Stimulated activated CD4-positive, alpha-beta T cell treated with anti-CD3 and anti-CD28 coated beads, Interleukin-12 subunit alpha, Interleukin-12 subunit beta, amount 100 ng/mL, for 24 hours (primary cell): ENCODE measurements at regions not wholly inside any gene's neighbourhood (a gene's known extent, or its start where the extent isn't known, plus 50 kb on each side); places are given as distances from the start of the nearest gene placed in this dataset.
"Not testable (repeated sequence)": the region's sequence is repeated elsewhere in the genome, so short reads cannot be mapped to it uniquely, and the experiment has no call there.

Source experiments
- DNase-seq, 2 experiments: peaks; one replicate each; pipeline ENCODE4 v3.0.0-alpha.2; 2020; ENCODE audit warnings: low read depth in 2 of 2

GRCh38 chr22:26804911-26805539 is 147.6 kb downstream of the MIAT start:
- DNase-seq: no peak

DNA sequence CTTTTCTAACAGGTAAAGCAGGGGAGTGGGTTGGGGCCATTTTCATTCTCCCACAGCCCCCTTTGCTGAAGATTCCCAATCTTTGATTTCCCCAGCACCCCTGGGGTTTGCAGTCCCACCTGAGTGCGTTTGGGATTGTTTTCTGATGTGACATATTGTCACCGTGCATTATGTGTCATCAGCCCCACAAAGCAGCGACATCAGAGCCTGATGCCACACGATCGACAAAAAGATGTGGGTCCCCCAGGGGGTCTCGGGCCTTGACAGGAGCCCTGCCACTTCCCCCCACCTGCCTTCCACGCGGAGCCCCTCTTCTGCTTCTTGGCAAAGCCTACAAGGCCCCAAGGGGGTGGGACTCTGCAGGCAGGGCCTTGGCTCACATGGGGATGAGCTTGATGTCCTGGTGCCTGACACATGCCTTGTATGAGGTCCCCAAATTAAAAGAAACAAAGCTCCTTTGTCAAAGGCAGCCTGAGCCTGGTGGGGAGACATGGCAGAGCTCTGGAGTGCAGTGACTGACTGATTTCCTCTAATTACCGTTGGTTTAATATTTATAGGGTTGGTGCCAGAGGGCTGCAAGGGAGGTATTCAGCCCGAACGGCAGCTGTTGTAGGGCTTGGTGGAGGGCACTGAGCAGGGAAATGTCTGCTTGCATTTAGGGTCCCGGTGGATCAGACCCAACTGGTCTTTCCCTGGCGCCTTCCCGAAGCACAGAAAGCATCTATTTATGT is 149.2 kb downstream of the MIAT start:
- no peak for DNase-seq

GRCh38 chr22:26811647-26811992 is 154.2 kb downstream of the MIAT start:
- DNase-seq: no peak

- no peak for DNase-seq
These were observed 155.3 kb downstream of the MIAT start for GRCh38 chr22:26812731-26813130.

DNA sequence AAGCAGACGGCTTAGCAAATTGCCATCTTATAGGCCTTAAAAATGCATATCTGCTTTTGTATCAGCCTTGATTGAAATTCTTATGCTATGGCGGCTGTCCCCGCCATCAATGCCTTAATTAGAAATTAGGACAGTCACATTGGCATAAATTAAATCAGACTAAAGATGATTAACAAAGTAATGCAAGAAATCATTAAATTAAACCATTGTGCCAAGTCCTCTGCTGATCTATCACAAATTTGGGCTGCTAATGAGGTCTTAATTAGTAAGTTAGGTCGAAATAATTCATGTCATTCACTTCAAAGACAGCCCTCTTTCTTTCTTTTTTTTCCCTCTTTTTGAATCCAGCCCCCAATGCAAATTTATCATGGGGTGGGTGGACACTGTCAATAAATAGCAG is 159.3 kb downstream of the MIAT start:
- no peak for DNase-seq

DNA sequence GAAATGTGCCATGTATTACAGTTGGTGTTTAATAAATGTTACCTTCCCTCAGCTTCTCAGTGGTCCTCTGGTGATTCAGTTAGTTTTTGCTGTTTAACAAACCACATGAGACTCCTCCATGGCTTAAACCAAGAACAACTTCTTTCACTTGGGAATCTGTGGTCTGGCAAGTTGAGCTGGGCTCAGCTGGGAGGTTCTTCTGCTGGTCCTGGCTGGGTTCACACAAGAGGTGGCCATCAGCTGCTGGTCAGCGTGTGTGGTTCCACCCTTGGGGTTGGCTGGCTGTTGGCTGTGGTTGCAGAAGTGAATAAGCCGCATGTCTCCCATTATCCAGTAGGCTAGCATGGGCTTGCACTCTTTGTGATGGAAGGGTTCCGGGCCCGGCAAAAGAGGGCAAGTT is 160.5 kb downstream of the MIAT start:
- DNase-seq: no peak

DNA sequence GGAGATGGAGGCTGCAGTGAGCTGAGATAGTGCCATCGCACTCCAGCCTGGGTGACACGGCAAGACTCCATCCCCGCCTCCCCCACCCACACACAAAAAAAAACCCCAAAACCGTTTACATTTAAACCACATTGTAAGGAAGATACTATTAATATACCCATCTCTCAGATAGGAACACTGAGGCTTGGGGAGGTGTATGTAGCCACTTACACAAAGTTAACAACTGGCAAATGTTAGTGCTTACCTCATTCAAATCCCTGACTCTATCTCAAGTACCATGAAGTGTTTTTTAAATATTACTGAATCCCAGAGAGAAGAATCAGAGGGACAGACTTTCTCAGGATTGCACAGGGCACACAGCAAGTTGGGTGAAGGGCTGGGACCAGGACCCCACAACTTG is 164.5 kb downstream of the MIAT start:
- DNase-seq: no peak

DNA sequence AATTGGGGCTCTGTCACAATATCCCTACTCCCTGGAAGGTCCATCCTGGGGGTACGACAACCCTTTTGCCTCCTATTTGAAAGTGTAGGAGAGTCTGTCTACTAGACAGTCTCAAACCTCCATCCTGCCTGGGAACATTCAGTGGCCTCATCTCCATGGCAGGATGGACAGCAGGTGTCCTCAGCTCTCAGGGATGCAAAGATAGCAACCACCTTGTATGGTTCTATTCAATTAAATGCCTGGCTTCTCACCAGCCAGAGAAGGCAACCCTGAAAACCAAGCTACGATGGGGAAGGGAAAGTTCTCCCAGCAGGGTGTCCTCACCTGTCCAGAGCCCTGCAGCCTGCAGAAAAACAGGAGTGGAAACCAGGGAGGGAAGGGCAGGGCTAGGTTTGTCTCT is 164.9 kb downstream of the MIAT start:
- DNase-seq: no peak

DNA sequence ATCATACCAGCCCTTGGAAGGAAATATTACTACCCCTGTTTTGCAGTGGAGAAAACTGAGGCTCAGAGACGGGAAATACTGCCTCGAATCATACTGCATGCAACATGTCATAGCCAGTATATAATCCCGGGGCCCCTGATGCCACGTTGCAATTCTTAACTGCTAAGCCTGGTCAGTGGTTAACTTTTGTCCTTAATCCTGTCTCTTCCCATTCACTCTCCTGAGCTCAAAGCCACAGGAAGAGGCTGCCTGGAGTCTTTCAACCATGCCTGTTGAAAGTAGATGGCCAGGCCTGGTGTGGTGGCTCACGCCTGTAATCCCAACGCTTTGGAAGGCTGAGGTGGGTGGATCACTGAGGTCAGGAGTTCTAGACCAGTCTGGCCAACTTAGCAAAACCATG is 166.6 kb downstream of the MIAT start:
- no peak for DNase-seq

DNA sequence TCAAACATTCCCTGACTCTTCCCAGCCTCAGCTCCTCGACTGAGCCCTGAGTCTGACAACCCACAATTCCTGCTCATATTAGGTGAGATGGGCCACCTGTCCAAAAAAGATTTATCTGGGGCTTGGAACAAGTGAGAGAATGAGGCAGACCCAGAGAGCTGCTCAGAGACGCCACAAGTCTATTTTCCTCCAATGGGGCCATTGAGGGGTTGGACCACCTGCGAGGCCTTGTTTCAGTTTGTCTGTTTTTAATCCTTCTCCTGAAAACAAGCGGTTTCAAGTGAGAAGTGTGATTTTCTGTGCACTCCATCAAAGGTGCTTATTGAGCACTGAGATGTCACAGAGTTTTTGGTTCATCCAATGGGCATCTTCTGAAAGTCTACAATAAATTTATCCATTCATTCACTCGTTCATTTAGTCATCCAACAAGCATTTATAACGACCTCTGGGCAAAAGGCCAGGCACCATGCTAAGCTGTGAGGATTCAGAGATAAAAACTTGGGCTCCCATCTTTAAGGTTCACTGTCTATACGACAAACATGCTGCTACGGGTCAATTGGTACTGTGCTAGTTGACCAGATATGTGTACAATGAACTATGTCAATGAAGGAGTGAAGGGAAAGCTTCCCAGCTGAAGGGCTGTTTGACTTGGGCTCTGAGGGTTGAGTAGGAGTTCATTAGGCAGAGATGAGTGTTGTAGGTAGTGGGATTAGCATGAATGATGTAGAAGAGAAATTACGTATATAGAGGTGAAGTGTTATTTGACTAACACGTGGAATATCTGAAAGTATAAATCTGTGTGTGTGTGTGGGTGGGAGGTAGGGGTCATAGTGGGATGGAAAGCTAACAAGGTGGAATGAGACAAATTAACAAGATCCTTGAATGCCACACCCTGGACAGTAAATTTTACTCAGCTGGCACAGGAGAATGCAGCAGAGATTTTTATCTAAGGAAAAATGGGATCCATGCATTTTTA is 168.9 kb downstream of the MIAT start:
- no peak for DNase-seq

DNA sequence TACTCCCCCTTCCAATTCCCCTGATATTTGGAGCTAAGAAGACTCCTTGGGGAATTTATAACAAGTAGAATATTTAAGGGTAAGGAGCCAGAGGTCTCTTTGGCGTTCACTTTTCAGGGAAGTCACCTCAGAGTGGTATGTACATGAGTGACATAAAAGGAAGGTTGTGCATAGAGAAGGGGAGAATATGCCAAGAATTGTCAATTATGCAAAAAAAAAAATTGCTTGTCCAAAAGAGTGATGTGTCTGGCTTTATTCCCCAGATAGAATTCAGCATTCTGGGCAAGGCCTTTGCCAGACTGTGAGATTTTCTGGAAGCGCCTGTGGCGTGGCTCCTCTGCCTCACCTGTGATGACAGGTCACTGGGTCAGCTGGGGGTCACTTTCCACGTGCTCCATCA is 170.2 kb downstream of the MIAT start:
- DNase-seq: no peak

DNA sequence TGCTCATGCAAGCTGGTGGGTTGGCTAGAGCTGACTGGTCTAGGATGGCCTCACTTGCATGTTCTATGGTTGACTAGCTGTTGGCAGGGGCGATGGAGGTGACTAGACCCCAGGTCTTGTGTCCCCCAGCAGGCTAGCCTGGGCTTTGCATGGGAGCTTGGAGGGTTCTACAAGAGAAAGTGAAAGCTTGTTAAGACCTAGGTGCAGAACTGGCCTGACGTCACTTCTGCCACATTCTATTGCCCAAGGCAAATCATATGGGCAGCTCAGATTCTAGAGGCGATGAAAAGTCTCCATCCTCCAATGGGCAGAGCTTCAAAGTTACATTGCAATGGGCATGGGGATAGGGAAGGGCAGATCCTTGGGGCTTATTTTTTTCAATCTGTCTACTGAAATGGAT is 170.9 kb downstream of the MIAT start:
- DNase-seq: no peak

DNA sequence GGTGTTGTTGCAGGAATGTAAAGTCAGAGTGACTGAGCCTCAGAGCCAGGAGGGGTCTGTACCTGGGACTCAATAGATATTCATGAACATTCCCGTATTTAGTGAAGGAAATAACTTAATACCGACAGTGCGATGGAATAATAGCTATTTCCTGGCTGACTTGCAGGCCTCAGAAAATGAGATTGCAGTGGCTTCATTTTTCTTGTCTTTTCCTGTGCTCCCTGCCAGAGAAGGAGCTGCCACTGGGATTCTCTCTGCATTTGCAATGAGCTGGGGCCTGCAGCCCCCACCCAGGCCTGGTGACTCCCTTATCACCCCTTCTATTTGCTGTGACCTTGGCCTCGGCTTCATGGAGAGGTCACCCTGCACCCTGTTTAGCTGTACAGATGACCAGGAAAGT is 173.4 kb downstream of the MIAT start:
- DNase-seq: no peak

- no peak for DNase-seq
These were observed 177.6 kb downstream of the MIAT start for GRCh38 chr22:26835023-26835422.

- DNase-seq: peak; percentile 4 to 58
These were observed 178.6 kb downstream of the MIAT start for GRCh38 chr22:26835929-26836528.

GRCh38 chr22:26837784-26838470 is 180.5 kb downstream of the MIAT start:
- DNase-seq: no peak

- DNase-seq: no peak
These were observed 181.1 kb downstream of the MIAT start for GRCh38 chr22:26838471-26838825.

DNA sequence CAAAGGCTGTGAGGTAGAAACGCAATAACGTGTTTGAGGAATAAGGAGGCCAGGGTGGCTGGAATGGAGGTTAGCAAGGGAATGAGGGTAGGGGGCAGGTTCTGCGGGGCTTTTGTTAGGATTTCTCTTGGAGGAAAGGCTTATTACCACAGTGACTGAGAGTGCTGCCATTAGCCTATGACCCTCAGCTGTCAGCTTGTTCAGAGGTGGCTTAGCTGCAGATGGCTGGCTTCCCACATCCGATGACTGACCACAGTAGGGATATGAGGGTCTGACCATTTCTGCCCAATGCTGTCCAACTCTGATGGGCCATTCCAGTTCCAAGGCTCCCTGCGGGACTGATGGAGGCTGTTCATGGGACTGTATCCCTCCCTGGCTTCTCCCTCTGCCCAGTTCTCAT is 181.8 kb downstream of the MIAT start:
- no peak for DNase-seq

GRCh38 chr22:26840770-26841169 is 183.4 kb downstream of the MIAT start:
- DNase-seq: not testable (repeated sequence)

DNA sequence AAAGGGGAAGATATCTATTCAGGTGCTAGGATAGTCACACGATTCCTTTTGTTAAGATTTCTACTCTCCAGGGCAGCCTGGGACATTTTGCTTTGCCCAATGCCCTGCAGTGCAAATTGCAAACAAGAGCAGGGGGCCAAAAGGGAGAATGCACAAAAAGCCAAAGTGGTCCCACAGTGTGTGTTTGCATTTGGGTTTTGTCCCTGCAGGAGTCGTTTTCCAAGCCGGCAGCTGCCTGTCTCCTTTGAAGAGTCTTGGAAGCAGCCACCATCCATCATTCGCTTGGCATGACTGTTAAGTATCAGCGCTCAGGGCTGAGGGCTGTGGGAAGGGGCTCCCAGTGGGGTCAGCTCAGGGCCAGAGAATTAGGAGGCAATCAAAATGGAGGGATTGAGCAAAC is 184.7 kb downstream of the MIAT start:
- no peak for DNase-seq

DNA sequence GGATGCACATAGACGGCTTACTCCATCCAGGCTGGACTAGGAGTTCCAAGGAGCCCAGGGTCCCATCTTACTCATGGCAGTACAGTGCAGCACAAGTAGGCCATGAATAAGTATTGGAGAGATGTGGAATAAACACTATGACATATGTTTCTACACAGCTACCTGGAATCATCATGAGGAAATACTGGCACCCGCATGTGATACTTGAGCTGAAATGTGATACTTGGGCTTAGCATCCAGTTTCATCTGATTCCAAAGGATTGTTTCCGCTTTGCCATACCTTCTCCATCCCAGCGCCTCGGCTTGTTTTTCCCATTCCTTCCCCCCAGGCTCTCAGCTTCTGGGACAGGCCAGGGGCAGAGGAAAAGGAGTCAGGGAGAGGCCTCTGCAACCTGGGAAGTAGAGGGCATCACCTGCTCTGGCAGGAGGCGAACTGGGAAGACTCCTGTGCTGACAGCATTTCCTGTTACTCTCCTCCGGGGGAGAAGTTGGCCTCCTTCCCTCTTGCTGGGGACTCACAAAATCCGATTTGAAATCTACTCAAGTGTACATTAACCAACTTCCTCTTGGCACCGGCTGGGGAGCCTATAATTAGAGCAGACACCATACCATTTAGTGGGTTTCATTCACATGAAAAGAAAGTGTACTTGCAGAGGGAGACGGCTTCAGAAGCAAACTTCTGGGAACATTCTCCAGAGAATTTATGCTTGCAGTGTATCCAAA is 187.8 kb downstream of the MIAT start:
- no peak for DNase-seq
